Activated CD4-positive, alpha-beta T cell treated with anti-CD3 and anti-CD28 coated beads, Interleukin-2, amount 10 ng/mL, durations not matched to agents 24 days and 14 days (primary cell): ENCODE measurements at regions not wholly inside any gene's neighbourhood (a gene's known extent, or its start where the extent isn't known, plus 50 kb on each side); places are given as distances from the start of the nearest gene placed in this dataset.

Experiments used
- DNase-seq: peaks from one replicate; pipeline ENCODE4 v3.0.0; 2022
- H3K27ac Mint-ChIP-seq: one replicate; pipeline ENCODE4 v1.8.0; 2022; ENCODE audit warnings: mild to moderate bottlenecking, mixed read lengths
- H3K27me3 Mint-ChIP-seq: one replicate; pipeline ENCODE4 v1.8.0; 2022; ENCODE audit warnings: mixed read lengths
- H3K36me3 Mint-ChIP-seq: one replicate; pipeline ENCODE4 v1.8.0; 2022; ENCODE audit warnings: low read depth, mild to moderate bottlenecking, mixed read lengths
- H3K4me1 Mint-ChIP-seq: one replicate; pipeline ENCODE4 v1.8.0; 2021; ENCODE audit warnings: mixed read lengths
- H3K4me3 Mint-ChIP-seq: one replicate; pipeline ENCODE4 v1.8.0; 2022; ENCODE audit warnings: mild to moderate bottlenecking, moderate library complexity, mixed read lengths
- H3K9me3 Mint-ChIP-seq: one replicate; pipeline ENCODE4 v1.8.0; 2021; ENCODE audit warnings: mixed read lengths
- intact Hi-C: fragments of 100-400 bp; cut with micrococcal nuclease; formaldehyde crosslinking; loops from one replicate; pipeline ENCODE4 v1.15.1; 2023

DNA sequence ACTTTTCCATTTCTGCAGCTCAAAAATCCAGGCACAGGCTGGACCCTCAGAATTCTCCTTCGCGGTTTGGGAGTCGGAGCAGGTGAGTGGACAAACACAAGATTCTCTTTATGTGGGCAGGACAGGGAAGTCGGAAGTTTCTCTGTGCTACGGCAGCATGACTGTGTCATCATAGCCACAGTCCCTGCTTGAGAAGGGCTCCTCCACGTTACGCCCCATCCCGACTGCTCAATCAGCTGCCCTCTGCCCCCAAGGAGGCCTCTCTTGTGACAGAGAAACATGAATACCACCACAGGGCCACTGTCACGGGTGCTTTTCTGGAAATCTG is 89.0 kb upstream of the SHISAL1 start:
- Mint-ChIP-seq H3K4me3 (no peak overlapping the region), H3K4me1 (no peaks in the 10 kb centered on the region), H3K9me3 (no peaks in the 10 kb centered on the region), H3K27ac (no peak overlapping the region), H3K36me3 (no peaks in the 10 kb centered on the region), H3K27me3 (peaks cover 2% of the 10 kb centered on the region)
- intact Hi-C loops = no loop called here
- DNase-seq = no peak

DNA sequence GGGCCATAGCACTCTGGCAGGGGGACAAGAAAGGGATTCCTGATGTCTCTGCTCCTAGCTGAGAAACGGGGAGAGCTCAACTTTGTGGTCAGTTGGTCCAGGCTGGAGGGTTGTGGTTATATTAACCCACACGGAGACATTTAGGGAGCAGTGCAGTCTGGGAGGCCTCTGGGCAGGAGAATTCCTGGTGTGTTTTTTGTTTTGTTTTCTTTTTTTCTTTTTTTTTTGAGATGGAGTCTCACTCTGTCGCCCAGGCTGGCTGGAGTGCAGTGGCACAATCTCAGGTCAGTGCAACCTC is 88.0 kb upstream of the SHISAL1 start:
- intact Hi-C loops = no loop called here
- Mint-ChIP-seq H3K4me1 (peaks cover 2% of the 10 kb centered on the region), H3K36me3 (no peaks in the 10 kb centered on the region), H3K27me3 (peaks cover 2% of the 10 kb centered on the region), H3K9me3 (no peaks in the 10 kb centered on the region), H3K27ac (no peak overlapping the region), H3K4me3 (no peak overlapping the region)
- DNase-seq = no peak

DNA sequence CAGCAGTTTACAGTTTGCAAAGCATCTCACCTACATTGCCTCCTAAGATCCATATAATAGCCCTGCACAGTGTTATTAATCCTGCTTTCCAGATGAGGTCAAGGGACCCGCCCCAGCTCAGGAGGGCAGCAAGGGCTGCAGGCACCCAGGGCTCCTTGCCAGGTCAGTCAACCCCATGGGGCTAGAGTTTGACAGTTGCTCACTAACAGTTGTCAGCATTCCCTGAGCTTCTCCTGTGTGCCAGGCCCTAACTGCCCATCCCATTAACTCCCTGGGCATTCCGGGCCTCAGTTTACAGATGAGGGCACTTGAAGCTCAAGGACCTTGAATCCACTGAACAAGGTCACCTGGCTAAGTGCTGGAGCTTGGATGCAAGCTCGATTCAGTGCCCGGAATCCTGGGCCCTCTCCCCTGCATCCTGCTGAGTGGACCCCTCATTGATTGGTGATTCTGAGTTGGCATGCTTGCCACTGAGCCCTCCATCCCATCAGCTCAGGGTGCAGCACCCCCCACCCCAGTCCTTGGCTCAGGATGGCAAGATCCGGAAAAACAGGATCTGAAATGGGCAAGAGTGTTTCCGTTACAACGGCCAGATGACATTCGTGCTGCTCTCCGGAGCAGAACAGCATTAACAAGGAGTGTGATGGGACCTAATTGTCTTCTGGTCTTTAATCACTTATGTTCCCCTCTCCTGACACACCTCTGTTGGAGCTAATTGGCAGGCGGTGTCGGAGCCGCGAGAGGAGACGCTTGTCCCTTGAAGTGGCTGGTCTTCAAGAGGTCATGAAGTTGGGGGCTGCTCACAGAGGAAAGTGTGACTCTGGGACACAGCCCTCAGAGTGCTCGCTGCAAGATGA is 87.4 kb upstream of the SHISAL1 start:
- Mint-ChIP-seq H3K9me3 (no peaks in the 10 kb centered on the region), H3K27ac (no peak overlapping the region)

DNA sequence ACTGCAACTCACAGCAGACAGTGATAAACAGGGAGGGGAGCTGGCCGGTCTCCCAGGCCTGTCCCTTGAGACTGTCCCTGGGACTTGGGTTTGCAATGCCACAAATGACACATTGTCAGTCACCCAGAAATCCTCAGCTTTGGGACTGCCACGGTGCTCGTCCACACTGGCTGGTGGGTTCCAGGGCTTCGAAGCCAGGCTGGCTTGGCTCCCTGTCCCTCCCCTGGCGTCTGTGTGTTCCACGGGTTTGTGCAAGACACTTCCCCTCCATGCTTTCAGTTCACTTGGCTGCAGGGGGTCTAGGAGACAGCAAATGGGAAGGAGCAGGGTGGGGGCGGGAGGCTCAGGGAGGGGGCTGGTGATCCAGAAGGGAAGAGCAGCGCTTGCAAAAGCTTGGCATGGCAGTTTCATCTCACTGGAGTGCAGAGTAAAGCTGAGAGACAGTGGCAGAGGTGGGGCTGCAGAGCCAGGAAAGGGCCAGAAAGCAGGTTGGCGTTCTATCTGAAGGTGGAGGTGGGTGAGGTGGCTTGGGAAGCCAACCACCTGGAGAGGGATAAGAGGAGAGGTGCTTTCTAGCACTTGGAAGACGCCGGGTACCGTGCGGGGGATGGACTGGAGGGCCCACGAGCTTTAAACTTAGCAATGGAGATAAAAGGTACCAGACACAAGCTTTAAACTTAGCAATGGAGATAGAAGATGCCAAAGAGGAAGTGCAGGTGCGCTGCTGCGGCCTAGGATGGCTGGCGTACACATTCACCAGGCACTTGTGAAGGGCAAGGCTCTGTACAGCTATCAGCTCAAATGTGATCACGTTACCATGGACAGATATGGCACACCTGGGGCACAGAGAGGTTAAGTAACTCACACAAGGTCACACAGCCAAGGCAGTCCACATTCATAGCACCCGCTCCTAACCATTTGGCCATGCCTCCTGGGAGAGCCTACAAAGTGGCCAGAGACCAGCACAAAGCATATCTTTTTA is 86.4 kb upstream of the SHISAL1 start:
- H3K4me1 Mint-ChIP-seq = peaks cover 2% of the 10 kb centered on the region
- no peaks in the 10 kb centered on the region for H3K9me3 Mint-ChIP-seq
- no peaks in the 10 kb centered on the region for H3K36me3 Mint-ChIP-seq
- no peak overlapping the region for H3K27ac Mint-ChIP-seq
- DNase-seq = no peak
- intact Hi-C loops = no loop called here
- peaks cover 2% of the 10 kb centered on the region for H3K27me3 Mint-ChIP-seq
- H3K4me3 Mint-ChIP-seq = no peak overlapping the region

More for the DNA sequence above, 87.4 kb upstream of the SHISAL1 start:
- H3K27me3 Mint-ChIP-seq = peaks cover 2% of the 10 kb centered on the region
- H3K36me3 Mint-ChIP-seq = no peaks in the 10 kb centered on the region
- peaks cover 2% of the 10 kb centered on the region for H3K4me1 Mint-ChIP-seq
- no peak overlapping the region for H3K4me3 Mint-ChIP-seq
- intact Hi-C loops = no loop called here
- DNase-seq = no peak

DNA sequence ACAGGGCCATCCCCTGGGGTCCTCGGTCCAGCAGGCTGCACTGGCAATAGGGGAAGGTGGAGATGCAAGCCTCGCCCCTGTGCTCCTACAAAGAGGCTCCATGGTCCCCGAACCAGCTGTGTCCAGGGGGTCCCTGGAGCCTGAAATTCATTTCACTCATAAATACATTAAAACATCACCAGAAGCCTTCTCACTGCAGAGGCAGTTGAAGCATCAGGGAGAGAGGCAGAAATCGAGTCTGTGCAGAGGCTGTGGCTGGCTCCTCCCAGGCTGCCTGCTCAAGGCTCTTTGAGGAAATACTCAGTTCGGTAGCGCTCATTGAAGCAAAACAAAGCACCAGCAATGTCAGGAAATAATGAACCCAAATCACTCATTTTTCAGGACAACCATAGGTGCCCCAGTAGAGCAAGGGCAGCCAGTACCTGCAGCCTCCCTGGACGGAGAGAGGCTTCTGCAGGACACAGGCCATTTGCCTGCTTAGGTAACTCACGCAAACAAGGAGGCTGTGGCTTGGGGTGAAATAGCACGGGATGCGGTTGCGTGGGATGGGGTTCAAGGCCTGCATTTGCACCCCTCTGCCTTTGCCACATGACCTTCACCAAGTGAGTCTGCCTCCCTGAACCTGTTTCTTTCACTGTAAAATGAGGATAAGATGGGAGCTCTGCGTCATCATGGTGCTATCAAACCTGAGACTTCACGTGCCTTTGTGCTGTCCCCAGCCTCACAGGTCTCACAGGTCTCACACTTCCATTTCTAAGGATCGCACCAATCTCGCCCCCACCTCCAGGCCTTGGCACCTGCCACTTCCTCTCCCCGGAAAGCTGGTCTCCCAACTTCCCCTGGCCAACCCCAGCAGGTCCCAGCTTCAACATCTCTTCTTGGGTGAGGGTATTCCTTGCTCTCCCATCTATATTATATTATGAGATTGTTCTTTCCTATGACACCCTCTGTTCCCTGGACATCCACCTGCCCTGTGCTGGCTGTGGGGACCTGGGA is 84.3 kb upstream of the SHISAL1 start:
- H3K27me3 Mint-ChIP-seq = peaks cover 2% of the 10 kb centered on the region
- no peaks in the 10 kb centered on the region for H3K9me3 Mint-ChIP-seq
- DNase-seq = no peak
- H3K36me3 Mint-ChIP-seq = no peaks in the 10 kb centered on the region
- no peak overlapping the region for H3K4me3 Mint-ChIP-seq
- intact Hi-C loops = no loop called here
- H3K4me1 Mint-ChIP-seq = peaks cover 2% of the 10 kb centered on the region
- H3K27ac Mint-ChIP-seq = no peak overlapping the region

DNA sequence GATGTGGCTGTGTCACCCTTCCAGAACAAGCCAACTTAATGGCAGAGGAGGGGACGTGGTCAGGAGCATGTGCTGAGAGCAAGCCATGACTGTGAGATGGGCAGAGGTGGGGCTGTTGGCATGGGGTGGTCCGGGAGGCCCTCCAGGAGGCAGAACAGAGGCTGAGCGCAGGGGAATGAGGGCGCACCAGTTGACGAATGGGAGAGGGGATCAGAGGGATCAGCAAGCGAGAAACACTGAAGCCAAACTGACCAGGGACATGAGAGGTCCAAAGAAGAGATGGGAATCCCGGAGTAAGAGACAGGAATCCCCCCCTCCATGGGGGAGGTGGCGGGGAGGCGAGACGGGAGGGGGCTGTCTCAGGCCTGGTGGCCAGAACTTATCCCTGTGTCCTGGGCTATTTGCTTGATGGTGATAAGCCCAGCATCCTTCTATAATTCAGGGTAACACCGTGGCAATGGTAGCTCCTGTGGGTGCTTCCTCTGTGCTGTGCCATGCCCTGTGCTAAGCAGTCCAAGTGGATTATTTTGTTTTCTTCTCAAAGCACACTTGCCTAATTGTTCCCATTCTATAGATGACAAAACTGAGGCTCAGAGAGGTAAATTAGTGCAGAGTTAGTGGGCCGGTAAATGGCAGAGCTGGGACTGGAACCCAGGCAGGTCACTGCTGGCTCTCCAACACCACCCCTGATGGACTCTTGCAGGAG is 83.4 kb upstream of the SHISAL1 start:
- H3K36me3 Mint-ChIP-seq = no peaks in the 10 kb centered on the region
- H3K27ac Mint-ChIP-seq = no peak overlapping the region
- H3K4me3 Mint-ChIP-seq = no peak overlapping the region
- no peaks in the 10 kb centered on the region for H3K9me3 Mint-ChIP-seq
- DNase-seq = no peak
- intact Hi-C loops = no loop called here
- peaks cover 2% of the 10 kb centered on the region for H3K4me1 Mint-ChIP-seq
- peaks cover 2% of the 10 kb centered on the region for H3K27me3 Mint-ChIP-seq

DNA sequence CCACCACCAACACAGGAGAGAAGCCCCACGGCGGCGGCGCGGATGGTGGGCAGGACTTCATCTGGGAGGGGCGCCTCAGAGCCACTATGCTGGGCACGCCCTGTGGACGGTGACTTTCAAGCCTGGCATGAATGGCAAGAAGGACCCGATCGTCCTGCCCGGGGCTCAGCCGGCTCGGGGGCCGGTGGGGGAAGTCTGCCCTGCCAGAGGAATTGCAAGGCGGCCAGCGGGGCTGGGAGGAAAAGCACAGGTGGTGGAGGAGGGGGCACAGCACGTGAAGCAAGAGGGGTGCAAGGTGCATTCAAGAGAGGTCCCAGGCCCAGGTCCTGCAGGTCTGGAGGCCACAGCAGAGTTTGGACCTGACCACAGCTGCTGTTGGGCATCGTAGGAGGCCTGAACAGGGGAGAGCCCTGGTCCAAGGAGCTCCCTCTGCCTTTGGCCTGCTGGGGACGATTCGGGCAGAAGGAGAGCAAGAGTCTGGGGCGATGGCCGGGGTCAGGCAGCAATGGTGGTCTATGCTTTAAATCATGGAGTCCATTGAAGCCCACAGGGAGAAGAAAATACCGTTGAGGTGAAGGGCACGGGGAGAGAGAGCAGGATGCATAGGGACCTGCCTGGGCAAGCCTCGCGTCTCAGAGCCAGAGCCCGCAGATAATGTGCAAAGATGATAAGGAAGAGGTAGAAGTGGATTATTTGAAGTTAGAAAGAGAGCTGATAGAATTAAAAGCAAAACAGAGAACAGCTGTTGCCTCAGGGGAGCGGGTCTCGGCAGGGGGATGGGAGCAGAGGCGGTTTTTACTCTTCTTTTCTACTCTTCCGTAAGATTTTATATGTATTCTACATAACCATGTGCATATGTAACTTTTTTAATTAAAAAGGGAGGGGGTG is 82.6 kb upstream of the SHISAL1 start:
- Mint-ChIP-seq H3K27ac (peak overlapping the region; percentile 21), H3K9me3 (no peaks in the 10 kb centered on the region), H3K27me3 (peaks cover 2% of the 10 kb centered on the region), H3K4me3 (no peak overlapping the region), H3K36me3 (no peaks in the 10 kb centered on the region), H3K4me1 (peaks cover 2% of the 10 kb centered on the region)
- no peak for DNase-seq
- intact Hi-C loops = no loop called here

DNA sequence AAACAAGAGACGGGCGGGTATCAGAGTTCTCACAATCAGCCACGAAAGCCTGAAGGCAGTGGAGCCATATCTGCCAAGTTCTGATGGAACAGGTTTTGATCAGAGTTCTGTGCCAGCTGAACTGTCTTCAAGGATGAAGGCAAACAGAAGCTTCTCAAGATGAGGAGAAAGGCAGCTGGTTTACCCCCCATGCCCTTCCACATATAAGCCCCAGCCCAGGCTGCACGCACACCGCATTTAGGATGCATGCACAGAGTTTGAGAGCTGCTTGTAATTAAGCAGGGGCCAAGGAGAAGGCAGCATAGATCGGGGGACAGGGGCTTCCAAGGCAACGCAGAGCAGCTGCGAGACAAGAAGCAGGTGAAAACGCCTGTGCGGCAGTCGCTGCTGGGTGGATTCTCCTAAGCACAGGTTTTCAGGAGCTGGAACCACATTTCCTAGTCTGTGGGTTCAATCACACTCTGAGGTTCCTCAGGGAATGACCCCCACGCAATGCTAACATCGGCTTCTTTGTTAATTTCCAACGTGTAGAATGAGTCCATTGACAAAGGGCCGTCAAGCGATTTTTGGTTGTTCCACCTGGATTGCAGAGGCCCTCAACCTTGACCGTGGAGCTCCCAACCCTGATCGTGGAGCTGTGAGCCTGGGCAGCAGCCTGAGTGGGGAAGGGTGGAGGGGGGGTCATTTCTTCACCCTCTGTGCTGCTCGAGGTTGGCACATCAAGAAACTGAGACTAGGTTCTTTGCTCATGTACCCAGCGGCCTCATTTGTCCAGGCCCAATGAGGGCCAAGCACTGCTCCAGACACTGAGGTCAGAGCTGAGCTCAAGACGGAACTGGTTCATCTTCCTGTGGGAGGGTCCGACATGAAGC is 81.7 kb upstream of the SHISAL1 start:
- H3K36me3 Mint-ChIP-seq = no peaks in the 10 kb centered on the region
- peaks cover 2% of the 10 kb centered on the region for H3K4me1 Mint-ChIP-seq
- no peaks in the 10 kb centered on the region for H3K9me3 Mint-ChIP-seq
- intact Hi-C loops = no loop called here
- H3K4me3 Mint-ChIP-seq = no peak overlapping the region
- peaks cover 2% of the 10 kb centered on the region for H3K27me3 Mint-ChIP-seq
- DNase-seq = no peak
- no peak overlapping the region for H3K27ac Mint-ChIP-seq

DNA sequence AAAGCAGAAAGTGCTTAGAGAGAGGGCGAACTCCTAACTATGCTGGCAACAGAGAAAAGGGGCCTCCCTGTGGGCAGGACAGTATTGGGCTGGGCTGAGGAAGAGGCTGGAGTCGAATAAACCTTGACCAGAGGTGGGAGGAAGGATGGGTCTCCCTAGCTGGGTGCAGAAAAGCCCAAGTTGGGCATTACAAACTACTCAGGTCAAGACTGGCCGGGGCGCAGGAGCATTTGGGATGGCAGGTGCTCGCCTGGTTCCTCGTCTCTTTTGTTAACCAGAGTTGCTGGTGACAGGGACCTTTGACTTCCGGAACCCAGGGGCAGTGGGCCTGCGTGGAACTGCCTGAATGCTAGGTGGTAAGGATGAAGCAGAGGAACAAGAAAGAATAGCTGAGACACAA is 80.3 kb upstream of the SHISAL1 start:
- H3K27me3 Mint-ChIP-seq = peaks cover 2% of the 10 kb centered on the region
- H3K27ac Mint-ChIP-seq = no peak overlapping the region
- DNase-seq = no peak
- no peaks in the 10 kb centered on the region for H3K9me3 Mint-ChIP-seq
- no peak overlapping the region for H3K4me3 Mint-ChIP-seq
- H3K4me1 Mint-ChIP-seq = peaks cover 2% of the 10 kb centered on the region
- intact Hi-C loops = no loop called here
- no peaks in the 10 kb centered on the region for H3K36me3 Mint-ChIP-seq

DNA sequence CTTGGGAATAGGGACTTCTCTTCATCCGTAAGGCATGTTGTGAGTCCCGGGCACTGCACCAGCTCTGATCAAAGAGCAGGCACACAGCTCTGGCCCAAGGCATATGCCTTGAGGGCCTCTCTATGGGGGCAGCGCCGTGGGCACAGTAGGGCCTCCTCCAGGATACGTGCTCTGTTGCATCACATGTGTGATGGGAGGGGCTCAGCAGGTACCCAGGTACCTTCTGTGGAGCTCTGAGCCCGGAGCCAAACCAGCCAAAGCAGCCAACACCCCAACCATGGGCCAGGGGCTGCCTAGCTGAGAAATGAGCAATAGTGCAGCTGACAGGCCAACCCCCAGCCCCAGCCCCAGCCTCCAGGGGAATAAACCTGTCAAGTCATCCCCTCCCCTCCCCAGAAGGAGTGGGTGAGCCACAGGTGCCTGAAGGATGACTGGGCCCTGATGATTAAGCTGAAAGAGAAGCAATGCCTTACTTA is 79.7 kb upstream of the SHISAL1 start:
- DNase-seq = no peak
- peaks cover under 1% of the 10 kb centered on the region for H3K27me3 Mint-ChIP-seq
- H3K9me3 Mint-ChIP-seq = no peaks in the 10 kb centered on the region
- no peak overlapping the region for H3K27ac Mint-ChIP-seq
- H3K4me3 Mint-ChIP-seq = no peak overlapping the region
- intact Hi-C loops = no loop called here
- no peaks in the 10 kb centered on the region for H3K36me3 Mint-ChIP-seq
- H3K4me1 Mint-ChIP-seq = peaks cover 2% of the 10 kb centered on the region

DNA sequence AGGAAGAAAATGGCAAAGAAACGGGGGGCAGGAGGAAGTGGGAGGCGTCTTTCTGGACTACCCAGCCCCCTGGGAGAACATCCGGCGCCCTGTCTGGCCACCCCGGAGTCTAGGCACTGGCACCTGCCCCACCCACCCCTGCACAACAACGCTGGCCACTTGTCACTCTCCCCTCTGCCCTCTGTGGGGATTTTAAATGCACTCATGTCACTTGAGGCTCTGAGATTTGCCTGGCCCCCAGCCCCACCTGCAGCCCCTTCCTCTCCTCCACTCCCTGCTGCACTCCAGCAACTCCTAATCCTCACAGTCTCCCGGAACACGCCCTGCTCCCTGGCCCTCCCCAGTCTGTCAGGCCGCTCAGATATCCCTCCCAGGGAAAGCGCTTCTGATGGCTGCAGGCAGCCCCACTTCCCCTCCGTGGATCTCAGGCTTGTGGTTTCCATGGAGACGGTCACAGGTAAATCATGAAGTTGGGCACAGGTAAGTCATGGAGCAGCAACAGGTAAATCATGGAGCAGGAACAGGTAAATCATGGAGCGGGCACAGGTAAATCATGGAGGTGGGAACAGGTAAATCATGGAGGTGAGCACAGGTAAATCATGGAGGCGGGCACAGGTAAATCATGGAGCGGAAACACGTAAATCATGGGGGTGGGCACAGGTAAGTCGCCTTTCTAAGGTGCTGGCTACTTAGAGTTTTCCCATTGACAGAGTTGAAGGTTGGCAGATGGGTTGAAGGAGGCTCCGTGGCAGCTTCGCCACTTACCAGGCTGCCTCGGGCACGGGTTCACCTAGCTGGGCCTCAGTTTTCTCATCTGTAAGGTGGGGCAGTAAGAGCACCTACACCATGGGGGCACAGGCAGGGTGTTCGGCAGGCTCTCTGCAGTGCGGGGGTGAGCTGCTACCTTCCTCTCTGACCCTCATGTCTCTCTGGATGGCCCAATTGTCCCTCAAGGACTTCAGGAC is 79.0 kb upstream of the SHISAL1 start:
- Mint-ChIP-seq H3K9me3 (no peaks in the 10 kb centered on the region), H3K36me3 (no peaks in the 10 kb centered on the region), H3K27me3 (peaks cover 1% of the 10 kb centered on the region), H3K4me1 (peaks cover 2% of the 10 kb centered on the region), H3K4me3 (no peak overlapping the region), H3K27ac (no peak overlapping the region)
- intact Hi-C loops = no loop called here
- no peak for DNase-seq
